ENCODE measurements at regions not wholly inside any gene's neighbourhood (a gene's known extent, or its start where the extent isn't known, plus 50 kb on each side); places are given as distances from the start of the nearest gene placed in this dataset.

DNA sequence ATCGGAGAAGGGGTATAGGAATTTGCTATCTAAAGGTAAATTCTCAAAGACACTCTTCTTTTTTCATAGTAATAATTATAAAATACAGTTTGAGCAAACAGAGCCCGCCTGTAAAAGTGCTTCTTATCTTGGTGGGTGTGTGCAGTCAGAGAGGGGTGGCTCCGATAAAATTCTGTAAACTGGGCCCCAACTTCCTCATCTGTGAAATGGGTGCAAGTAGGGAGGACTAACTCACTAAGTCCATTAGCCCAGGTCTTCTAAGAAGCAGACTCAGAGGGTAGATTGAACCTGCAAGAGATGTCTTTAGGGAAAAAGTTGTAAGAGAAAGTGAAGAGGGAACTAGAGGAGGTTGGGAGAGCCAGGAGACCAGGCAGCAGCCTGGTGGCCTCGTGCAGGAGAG, 245.8 kb upstream of the RREB1 start:
- TF ChIP-seq CTCF (IDR thresholded peaks at IDR 0.05) (no peak), ZFX (IDR thresholded peaks at IDR 0.05; ENCODE audit: borderline replicate concordance) (no peak)

Measured in 22Rv1 (cell line).